Astrocyte of the cerebellum (primary cell): ENCODE measurements at regions not wholly inside any gene's neighbourhood (a gene's known extent, or its start where the extent isn't known, plus 50 kb on each side); places are given as distances from the start of the nearest gene placed in this dataset.

Experiments
- DNase-seq: peaks from one replicate; pipeline ENCODE4 v3.0.0-alpha.2; 2011; ENCODE audit warnings: low read depth
- H3K4me3 ChIP-seq: 2 replicates; pipeline ENCODE4 v1.5.1; 2011; ENCODE audit warnings: mild to moderate bottlenecking, low read depth, low read length, moderate library complexity
- in situ Hi-C: cut with HindIII; loops from 2 replicates; pipeline ENCODE4 v1.10.0; 2017; ENCODE audit warnings: low sequenced_read_pairs
- TF ChIP-seq, protein P1 (sequence below): IDR thresholded peaks from 2 replicates; pipeline ENCODE4 v1.5.1; 2012; ENCODE audit warnings: low read length, low read depth, moderate library complexity, mild to moderate bottlenecking; ENCODE audit errors: missing control alignments

DNA sequence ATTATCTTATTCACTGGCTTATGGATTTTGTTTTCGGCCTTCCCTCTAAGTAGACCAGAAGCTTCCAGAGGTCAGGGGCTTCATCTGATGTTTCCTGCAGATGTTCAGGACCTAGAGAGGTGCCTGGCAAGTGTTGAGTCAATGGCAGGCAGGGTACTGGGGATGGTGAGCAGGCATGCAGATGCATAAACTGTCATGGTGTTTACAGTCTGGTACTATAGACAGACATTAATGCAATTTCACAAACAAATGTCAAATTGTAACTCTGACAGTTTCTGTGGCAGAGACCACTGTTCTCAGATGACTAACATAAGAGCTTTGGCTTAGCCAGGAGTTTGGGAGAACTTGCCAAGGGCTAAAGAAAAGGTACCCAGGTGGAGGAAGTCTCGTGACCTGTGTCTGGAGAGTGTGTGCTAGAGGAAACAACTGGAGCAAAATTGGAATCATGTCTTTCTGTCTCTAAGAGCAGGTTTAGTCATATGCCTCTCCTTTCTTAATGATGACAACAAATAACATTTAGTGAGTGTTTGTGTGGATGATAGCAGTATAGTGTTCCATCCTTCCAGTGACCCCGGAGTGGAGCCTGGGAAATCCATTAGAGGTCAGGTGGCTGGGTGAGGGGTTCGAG is 53.7 kb upstream of the TRAK1 start:
- DNase-seq: no peak
- TF ChIP-seq, protein P1, sequence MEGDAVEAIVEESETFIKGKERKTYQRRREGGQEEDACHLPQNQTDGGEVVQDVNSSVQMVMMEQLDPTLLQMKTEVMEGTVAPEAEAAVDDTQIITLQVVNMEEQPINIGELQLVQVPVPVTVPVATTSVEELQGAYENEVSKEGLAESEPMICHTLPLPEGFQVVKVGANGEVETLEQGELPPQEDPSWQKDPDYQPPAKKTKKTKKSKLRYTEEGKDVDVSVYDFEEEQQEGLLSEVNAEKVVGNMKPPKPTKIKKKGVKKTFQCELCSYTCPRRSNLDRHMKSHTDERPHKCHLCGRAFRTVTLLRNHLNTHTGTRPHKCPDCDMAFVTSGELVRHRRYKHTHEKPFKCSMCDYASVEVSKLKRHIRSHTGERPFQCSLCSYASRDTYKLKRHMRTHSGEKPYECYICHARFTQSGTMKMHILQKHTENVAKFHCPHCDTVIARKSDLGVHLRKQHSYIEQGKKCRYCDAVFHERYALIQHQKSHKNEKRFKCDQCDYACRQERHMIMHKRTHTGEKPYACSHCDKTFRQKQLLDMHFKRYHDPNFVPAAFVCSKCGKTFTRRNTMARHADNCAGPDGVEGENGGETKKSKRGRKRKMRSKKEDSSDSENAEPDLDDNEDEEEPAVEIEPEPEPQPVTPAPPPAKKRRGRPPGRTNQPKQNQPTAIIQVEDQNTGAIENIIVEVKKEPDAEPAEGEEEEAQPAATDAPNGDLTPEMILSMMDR: no peak
- no peak overlapping the region for H3K4me3 ChIP-seq
- in situ Hi-C loops: no loop called here

DNA sequence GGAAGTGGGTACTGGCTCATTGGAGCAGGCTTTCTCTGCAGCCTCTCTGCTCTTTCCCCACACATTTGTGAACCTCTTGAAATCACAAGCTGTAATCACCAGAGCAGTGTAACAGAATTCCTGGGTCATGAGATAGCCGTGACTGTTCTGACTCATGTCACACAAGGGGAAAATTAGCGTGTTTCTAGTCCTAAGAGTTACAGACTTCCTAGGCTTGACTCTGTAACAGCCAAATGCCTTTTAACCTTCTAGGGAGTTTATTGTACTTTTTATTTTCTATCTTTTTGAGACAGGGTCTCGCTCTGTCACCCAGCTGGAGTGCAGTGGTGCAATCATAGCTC is 54.7 kb upstream of the TRAK1 start:
- peak; percentile 74 for DNase-seq
- no peak overlapping the region for H3K4me3 ChIP-seq
- in situ Hi-C loops: no loop called here
- TF ChIP-seq, protein P1: no peak

DNA sequence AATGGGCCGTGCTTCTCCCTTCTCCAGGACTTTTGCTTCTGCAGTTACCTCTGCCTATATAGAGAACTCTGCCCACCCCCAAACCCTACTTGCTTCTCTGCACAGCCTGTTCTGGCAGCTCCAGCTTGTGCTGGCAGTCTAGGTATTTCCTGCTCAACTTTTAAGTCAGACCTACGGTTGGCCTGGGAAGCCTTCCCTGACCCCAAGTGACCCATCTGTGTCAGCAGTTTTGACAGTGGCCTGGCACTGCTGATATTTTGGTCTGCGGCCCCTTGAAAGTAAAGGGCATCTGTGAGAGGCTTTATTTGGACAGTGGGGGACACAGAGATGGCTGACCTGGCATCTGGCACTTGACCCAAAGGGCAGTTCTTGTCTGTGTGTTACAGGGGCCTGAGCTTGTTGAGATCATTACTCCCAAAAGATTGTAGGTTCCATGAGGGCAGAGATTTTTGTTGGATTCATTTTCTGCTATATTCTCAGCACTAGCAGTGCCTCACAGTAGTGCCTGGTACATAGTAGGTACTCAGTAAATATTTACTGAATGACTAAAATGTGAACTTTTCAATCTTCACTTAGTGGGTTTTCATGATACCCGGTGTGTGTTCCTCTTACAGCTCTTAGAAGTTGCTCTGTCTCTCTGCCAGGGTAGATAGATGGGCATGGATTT is 55.2 kb upstream of the TRAK1 start:
- TF ChIP-seq, protein P1: no peak
- no peak for DNase-seq
- in situ Hi-C loops: no loop called here
- no peak overlapping the region for H3K4me3 ChIP-seq

DNA sequence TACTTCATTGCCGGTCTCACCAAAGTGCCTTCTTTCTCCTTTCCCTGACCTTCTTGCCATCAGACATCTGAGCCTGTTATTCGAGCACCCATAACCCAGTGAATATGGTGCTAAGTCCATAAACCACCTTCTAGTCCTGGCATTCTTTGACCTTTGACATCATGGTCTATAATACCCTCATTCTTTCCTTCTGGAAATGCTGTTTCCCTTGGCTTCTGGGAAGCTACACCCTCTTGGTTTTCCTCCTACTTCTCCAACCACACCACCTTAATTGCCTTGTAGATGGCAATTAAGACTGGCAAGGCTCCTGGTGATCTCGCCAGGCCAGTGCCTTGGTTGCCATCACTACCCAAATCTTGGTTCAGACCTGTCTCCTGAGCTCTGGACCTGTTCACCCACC is 56.1 kb upstream of the TRAK1 start:
- in situ Hi-C loops: no loop called here
- TF ChIP-seq, protein P1: no peak
- H3K4me3 ChIP-seq: no peak overlapping the region
- DNase-seq: no peak

DNA sequence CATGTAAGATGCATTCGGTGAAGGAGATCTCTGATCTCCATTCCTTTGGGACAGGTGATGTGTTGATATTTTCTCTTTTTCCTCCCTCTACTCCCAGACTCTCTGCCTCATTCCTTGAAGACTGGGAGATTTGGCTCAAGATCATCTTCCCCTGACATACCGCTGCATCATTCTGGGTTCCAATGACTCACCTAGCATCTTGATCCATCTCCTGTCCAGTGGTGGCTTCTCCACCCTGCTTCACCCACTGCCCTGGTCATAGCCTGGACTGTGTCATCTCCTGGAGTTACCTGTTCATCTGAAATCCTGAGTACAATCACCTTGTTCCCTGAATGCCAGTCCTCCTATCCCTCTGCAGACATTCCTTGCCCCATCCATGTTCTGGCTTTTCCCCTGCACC is 57.4 kb upstream of the TRAK1 start:
- in situ Hi-C loops: no loop called here
- DNase-seq: no peak
- no peak overlapping the region for H3K4me3 ChIP-seq
- TF ChIP-seq, protein P1: no peak

DNA sequence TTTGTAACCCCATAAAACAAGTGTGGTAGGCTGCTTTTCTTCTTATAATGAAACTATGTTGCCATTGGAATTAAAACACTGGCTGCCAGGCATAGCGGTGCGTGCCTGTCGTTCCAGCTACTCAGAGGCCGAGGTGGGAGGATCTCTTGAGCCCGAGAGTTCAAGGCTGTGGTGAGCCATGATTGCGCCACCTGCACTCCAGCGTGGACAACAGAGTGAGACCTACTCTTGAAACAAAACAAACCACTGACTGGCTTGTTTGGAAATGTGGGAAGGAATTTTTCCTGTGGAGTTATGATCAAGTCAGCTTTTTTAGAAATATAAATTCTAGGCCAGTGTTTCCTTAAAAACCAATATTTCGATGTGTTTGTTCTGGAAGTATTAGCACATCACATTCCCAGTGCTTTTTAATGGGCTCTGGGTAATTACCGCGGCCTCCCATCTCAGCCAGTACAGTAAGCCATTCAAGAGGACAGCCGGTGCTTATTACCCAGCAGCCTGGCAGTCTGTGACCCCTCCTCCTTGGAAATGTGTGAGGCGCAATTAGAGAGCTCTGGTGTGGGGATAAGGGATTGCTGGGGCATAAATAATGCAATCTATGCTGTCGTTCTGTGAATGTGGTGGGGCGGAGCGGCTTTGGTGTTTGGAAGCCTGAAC is 58.3 kb upstream of the TRAK1 start:
- DNase-seq: peak; percentile 96
- no peak overlapping the region for H3K4me3 ChIP-seq
- in situ Hi-C loops: no loop called here
- TF ChIP-seq, protein P1: no peak
